ENCODE measurements at regions not wholly inside any gene's neighbourhood (a gene's known extent, or its start where the extent isn't known, plus 50 kb on each side); places are given as distances from the start of the nearest gene placed in this dataset.
"Not testable (repeated sequence)": the region's sequence is repeated elsewhere in the genome, so short reads cannot be mapped to it uniquely, and the experiment has no call there.

DNA sequence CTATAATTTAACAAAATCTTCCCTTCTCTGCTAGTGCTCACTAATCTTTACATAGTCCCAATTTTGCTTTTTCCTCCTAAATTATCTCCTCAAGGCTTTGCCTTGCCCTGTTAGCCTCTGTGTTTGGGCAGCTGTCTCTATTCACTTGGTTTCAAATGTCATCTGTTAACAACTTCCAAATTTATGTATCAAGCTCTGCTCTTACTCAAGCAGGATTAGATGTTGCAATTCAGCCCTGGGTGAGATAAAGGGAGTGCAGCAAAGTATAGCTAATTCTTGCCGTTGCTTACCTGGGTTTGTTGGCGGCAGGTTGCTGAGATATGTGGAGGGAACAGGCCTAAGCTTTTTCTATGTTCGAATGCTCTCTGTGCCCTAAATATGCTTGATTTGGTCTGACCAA, 483.8 kb downstream of the DMAC1 start:
- DNase-seq (ENCODE audit: low read depth), result no peak
- H3K4me3 ChIP-seq (ENCODE audit: low read depth, low read length), result no peak overlapping the region
- TF ChIP-seq, protein P1, sequence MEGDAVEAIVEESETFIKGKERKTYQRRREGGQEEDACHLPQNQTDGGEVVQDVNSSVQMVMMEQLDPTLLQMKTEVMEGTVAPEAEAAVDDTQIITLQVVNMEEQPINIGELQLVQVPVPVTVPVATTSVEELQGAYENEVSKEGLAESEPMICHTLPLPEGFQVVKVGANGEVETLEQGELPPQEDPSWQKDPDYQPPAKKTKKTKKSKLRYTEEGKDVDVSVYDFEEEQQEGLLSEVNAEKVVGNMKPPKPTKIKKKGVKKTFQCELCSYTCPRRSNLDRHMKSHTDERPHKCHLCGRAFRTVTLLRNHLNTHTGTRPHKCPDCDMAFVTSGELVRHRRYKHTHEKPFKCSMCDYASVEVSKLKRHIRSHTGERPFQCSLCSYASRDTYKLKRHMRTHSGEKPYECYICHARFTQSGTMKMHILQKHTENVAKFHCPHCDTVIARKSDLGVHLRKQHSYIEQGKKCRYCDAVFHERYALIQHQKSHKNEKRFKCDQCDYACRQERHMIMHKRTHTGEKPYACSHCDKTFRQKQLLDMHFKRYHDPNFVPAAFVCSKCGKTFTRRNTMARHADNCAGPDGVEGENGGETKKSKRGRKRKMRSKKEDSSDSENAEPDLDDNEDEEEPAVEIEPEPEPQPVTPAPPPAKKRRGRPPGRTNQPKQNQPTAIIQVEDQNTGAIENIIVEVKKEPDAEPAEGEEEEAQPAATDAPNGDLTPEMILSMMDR (IDR thresholded peaks at IDR 0.05; ENCODE audit: insufficient read depth, low read depth, low read length, missing control alignments), result no peak

DNA sequence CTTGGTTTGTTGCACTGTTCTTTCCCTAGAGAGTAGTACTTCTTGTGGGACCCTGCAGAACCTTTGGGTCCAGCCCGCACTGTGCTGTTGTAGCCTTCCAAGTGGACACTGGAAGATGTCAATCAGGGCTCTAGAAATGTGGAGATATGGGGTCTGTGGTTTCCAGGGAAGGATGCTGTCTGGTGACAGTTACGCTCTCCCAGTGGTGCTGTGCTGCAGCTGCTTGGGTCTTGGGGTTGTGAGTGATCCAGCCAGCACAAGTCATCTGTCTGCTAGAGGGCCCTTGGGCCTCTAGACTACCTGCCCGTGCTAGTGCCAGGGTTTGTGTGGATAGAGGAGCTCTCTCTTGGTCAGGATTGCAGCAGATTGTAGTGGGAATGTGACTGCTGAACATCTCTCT, 484.5 kb downstream of the DMAC1 start:
- no peak overlapping the region for H3K4me3 ChIP-seq (ENCODE audit: low read depth, low read length)
- DNase-seq (ENCODE audit: low read depth), result no peak
- TF ChIP-seq, protein P1 (IDR thresholded peaks at IDR 0.05; ENCODE audit: insufficient read depth, low read depth, low read length, missing control alignments), result no peak

DNA sequence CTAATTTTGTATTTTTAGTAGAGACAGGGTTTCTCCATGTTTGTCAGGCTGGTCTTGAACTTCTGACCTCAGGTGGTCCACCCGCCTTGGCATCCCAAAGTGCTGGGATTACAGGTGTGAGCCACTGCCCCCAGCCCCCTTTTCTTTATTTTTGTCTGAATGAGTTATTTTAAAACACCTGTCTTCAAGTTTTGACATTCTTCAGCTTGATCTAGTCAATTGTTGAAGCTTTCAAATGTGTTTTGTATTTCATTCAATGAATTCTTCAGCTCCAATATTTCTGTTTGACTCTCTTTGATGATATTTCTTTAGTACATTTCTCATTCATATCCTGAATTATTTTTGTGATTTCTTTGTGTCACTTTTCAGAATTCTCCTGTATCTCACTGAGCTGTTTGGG, 486.2 kb downstream of the DMAC1 start:
- H3K4me3 ChIP-seq (ENCODE audit: low read depth, low read length), result no peak overlapping the region
- no peak for DNase-seq (ENCODE audit: low read depth)

DNA sequence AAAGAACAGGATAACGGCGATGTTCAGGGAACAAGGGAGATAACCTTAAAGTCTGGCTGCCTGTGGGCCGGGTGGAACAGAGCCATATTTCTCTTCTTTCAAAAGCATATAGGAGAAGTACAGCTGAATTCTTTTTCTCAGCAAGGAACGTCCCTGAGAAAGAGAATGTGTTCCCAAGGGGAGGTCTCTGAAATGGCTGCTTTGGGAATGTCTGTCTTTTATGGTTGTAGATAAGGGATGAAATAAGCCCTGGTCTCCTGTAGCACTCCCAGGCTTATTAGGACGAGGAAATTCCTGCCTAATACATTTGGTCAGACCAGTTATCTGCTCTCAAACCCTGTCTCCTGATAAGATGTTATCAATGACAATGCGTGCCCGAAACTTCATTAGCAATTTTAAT, 490.5 kb downstream of the DMAC1 start:
- not testable (repeated sequence) for DNase-seq (ENCODE audit: low read depth); H3K4me3 ChIP-seq (ENCODE audit: low read depth, low read length)

More for the DNA sequence above, 486.2 kb downstream of the DMAC1 start:
- TF ChIP-seq, protein P1 (IDR thresholded peaks at IDR 0.05; ENCODE audit: insufficient read depth, low read depth, low read length, missing control alignments), result no peak

DNA sequence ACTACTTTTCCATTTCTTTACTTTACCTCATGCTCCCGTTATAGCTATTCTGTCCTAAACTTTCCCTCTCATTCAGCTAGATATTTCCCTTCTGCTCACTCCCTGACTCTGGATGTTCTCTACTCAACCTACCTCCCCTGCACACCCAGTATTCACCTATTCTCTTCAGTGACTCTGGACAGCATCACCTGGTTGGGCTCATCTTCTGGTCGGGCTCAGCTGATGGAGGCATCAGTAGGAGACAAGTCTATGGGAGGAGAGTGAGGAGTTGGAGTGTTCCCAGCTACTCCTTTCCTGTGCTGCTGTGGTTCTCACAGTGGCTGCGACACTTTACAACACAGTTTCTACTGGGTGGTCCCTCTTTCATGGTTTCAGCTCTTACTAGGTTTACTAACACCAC, 493.9 kb downstream of the DMAC1 start:
- no peak for DNase-seq (ENCODE audit: low read depth)
- TF ChIP-seq, protein P1 (IDR thresholded peaks at IDR 0.05; ENCODE audit: insufficient read depth, low read depth, low read length, missing control alignments), result no peak
- H3K4me3 ChIP-seq (ENCODE audit: low read depth, low read length), result no peak overlapping the region

DNA sequence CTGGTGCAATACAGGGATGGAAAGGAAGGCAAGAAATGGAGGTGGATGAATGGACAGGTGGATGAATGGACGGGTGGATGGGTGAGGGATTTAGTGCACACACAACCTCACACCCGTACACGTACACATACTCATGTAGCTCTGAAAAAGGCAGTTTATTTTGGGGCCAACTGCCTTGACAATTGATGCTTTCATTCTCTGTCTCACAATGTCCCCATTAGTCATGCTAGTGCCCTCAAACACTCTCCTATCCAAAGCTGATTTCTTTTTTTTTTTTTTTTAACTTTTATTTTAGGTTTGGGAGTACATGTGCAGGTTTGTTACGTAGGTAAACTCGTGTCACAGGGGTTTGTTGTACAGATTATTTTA, 495.0 kb downstream of the DMAC1 start:
- H3K4me3 ChIP-seq (ENCODE audit: low read depth, low read length), result no peak overlapping the region
- DNase-seq (ENCODE audit: low read depth), result no peak
- TF ChIP-seq, protein P1 (IDR thresholded peaks at IDR 0.05; ENCODE audit: insufficient read depth, low read depth, low read length, missing control alignments), result no peak

DNA sequence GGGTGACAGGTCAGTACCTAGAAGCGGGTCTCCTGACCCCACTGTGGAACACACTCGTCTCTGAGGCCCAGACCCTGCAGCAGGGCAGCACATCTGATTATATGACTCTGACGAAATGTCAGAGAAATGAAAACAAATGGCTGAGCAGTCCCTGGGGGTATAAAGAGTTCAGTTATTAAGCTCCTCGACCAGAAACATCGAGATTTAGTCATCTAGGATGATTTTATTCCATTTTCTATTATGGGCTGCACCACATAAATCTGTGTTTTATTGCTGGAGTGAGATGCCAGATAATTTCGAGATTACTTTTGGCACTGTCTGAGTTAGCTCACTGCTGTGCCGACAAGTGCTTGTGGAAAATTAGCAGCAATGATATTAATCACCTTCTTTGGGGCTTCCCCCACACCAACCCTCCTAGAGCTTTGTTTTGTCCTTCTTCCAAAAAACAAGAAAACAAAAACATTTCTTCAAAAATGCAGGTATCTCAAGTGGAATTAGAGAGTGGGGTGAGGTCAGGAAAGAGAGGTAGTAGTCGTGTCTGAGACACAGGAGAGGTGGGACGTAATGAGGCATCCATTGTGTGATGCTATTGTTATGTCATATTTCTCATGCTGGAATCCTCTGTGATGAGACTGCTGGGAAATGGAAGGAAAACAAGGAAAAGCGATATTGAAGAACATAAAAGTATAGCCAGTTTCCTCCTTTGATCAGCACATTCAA, 495.5 kb downstream of the DMAC1 start:
- no peak overlapping the region for H3K4me3 ChIP-seq (ENCODE audit: low read depth, low read length)
- TF ChIP-seq, protein P1 (IDR thresholded peaks at IDR 0.05; ENCODE audit: insufficient read depth, low read depth, low read length, missing control alignments), result no peak
- no peak for DNase-seq (ENCODE audit: low read depth)
